ENCODE measurements at regions not wholly inside any gene's neighbourhood (a gene's known extent, or its start where the extent isn't known, plus 50 kb on each side); places are given as distances from the start of the nearest gene placed in this dataset.
"Not testable (repeated sequence)": the region's sequence is repeated elsewhere in the genome, so short reads cannot be mapped to it uniquely, and the experiment has no call there.

DNA sequence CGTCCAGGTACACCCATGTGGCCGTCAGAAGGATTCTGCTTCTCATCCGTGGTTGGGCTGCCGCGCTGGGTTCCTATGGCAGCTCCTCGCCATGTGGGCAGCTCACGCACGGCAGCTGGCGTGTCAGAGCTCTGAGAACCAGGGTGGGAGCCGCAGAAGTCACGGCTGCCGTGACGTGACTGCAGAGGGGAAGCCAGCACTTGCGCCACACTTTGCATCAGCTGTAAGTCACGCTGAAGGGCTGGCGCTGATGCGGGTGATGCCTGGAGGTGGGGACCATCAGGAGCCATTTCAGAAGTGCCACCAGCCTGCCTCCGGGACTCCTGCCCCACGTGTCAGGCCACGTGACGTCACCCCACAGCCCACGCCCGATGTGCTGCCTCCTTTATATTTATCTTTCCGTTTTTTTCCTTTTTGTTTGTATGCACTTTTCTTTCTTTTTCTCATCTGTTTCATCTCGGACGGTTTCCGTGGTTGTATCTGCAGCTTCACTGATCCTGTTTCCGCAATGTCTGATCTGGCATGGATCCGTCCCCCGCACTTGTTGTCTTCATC, 133.2 kb downstream of the IGLL1 start:
- Histone ChIP-seq H3K4me2 (ENCODE audit: low read depth, low read length, poor library complexity, severe bottlenecking) (no peak overlapping the region), H3K4me3 (ENCODE audit: low read length) (no peak overlapping the region), H3K9me3 (ENCODE audit: low read length) (no peaks in the 10 kb centered on the region)

DNA sequence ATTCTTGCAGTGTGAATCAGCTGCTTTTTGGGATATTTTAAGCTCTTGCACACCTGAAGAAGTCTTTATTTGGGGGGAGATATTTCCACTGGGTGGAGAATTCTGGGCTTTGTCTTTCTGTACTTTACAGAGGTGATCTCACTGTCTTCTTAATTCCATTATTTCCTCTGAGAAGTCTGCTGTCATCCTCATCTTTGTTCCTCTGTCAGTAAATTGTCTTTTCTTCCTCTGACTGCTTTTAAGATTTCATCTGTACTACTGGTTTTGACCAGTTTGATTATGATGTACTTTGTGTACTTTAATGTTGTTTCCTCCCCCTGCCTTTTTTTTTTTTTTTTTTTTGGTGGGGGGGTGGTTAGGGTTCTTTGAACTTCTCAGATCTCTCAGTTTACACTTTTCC, 133.9 kb downstream of the IGLL1 start:
- H3K9me2 ChIP-seq (replicated peaks; ENCODE audit: insufficient read depth, low read length); H3K9ac ChIP-seq (ENCODE audit: low read length); H3K9me3 ChIP-seq (ENCODE audit: low read length); H3K79me2 ChIP-seq (ENCODE audit: low read length); H3K4me2 ChIP-seq (ENCODE audit: low read depth, low read length, poor library complexity, severe bottlenecking); H3K4me3 ChIP-seq (ENCODE audit: low read length); H3K27me3 ChIP-seq (ENCODE audit: low read length); H3K36me3 ChIP-seq (ENCODE audit: insufficient read depth, low read length); H4K20me1 ChIP-seq (ENCODE audit: insufficient read depth, low read depth, low read length); H3K27ac ChIP-seq (ENCODE audit: low read length); H3K4me1 ChIP-seq (ENCODE audit: low read length); H2AFZ ChIP-seq (ENCODE audit: low read length); DNase-seq: not testable (repeated sequence)

More for the DNA sequence above, 133.2 kb downstream of the IGLL1 start:
- H3K4me1 ChIP-seq (ENCODE audit: low read length), result no peaks in the 10 kb centered on the region
- H2AFZ ChIP-seq (ENCODE audit: low read length), result no peak overlapping the region
- H3K27me3 ChIP-seq (ENCODE audit: low read length), result no peaks in the 10 kb centered on the region
- no peak overlapping the region for H3K27ac ChIP-seq (ENCODE audit: low read length)
- H3K36me3 ChIP-seq (ENCODE audit: insufficient read depth, low read length), result no peaks in the 10 kb centered on the region
- no peak overlapping the region for H3K9ac ChIP-seq (ENCODE audit: low read length)
- DNase-seq, result no peak
- no peaks in the 10 kb centered on the region for H3K79me2 ChIP-seq (ENCODE audit: low read length)
- H4K20me1 ChIP-seq (ENCODE audit: insufficient read depth, low read depth, low read length), result no peaks in the 10 kb centered on the region
- no peaks in the 10 kb centered on the region for H3K9me2 ChIP-seq (replicated peaks; ENCODE audit: insufficient read depth, low read length)

DNA sequence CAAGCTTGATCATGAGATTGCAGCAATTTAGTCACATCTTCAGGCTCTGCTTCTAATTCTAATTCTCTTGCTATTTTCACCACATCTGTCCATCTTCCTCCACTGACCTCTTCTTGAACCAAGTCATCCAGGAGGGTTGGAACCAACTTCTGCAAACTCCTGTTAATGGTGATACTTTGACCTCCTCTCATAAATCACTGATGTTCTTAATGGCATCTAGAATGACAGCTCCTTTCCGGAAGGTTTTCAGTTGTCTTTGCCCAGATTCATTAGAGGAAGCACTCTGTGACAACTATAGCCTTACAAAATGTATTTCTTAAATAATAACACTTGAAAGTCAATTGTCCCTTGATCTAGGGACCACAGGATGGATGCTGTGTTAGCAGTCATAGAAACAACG, 136.2 kb downstream of the IGLL1 start:
- not testable (repeated sequence) for H3K9ac ChIP-seq (ENCODE audit: low read length); H2AFZ ChIP-seq (ENCODE audit: low read length); H3K27ac ChIP-seq (ENCODE audit: low read length); H3K79me2 ChIP-seq (ENCODE audit: low read length); H3K36me3 ChIP-seq (ENCODE audit: insufficient read depth, low read length); H3K4me1 ChIP-seq (ENCODE audit: low read length); H3K4me3 ChIP-seq (ENCODE audit: low read length); H4K20me1 ChIP-seq (ENCODE audit: insufficient read depth, low read depth, low read length); H3K9me3 ChIP-seq (ENCODE audit: low read length); H3K4me2 ChIP-seq (ENCODE audit: low read depth, low read length, poor library complexity, severe bottlenecking); DNase-seq; H3K9me2 ChIP-seq (replicated peaks; ENCODE audit: insufficient read depth, low read length); H3K27me3 ChIP-seq (ENCODE audit: low read length)

DNA sequence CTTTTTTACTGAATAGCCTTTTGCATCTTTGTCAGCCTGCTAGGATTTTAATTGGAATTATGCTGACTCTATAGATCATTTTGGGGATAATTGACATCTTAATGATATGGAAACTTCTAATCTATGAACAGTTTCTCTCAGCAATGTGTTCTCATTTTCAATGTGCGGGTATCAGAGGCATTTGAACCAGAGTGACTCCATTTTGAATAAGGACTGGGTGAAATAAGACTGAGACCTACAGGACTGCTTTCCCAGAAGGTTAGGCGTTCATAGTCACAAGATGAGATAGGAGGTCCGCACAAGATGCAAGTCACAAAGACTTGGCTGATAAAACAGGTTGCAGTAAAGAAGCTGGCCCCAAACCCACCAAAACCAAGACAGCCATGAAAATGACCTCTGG, 140.5 kb downstream of the IGLL1 start:
- H3K9me2 ChIP-seq (replicated peaks; ENCODE audit: insufficient read depth, low read length), result not testable (repeated sequence)

DNA sequence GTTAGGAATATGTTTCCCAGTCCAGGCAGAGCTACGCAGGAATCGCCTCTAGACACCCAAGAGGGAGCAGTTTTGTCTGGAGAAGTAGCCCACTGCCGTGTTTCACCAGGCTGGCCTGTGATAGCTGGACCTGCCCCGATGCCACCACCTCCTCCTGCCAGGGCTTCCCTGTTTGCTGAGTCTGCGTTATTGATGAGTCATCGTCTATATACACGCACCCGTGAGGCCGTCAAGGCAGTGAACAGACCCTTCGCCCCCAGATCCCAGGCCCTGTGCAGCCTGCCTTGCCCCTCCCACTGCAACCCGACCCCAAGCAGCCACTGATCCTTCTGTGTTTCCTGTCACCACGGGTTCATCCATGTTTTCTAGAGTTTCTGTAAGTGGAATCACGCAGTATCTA, 141.9 kb downstream of the IGLL1 start:
- Histone ChIP-seq H3K9ac (ENCODE audit: low read length) (no peak overlapping the region), H3K36me3 (ENCODE audit: insufficient read depth, low read length) (no peaks in the 10 kb centered on the region), H3K4me1 (ENCODE audit: low read length) (peaks cover 11% of the 10 kb centered on the region), H3K9me2 (replicated peaks; ENCODE audit: insufficient read depth, low read length) (no peaks in the 10 kb centered on the region), H3K27ac (ENCODE audit: low read length) (no peak overlapping the region), H3K79me2 (ENCODE audit: low read length) (no peaks in the 10 kb centered on the region), H3K4me2 (ENCODE audit: low read depth, low read length, poor library complexity, severe bottlenecking) (no peak overlapping the region), H3K27me3 (ENCODE audit: low read length) (no peaks in the 10 kb centered on the region), H3K4me3 (ENCODE audit: low read length) (no peak overlapping the region), H4K20me1 (ENCODE audit: insufficient read depth, low read depth, low read length) (no peaks in the 10 kb centered on the region), H3K9me3 (ENCODE audit: low read length) (no peaks in the 10 kb centered on the region), H2AFZ (ENCODE audit: low read length) (no peak overlapping the region)
- no peak for DNase-seq

More for the DNA sequence above, 140.5 kb downstream of the IGLL1 start:
- H3K4me1 ChIP-seq (ENCODE audit: low read length); H4K20me1 ChIP-seq (ENCODE audit: insufficient read depth, low read depth, low read length); H3K4me3 ChIP-seq (ENCODE audit: low read length); H3K4me2 ChIP-seq (ENCODE audit: low read depth, low read length, poor library complexity, severe bottlenecking); DNase-seq; H3K27me3 ChIP-seq (ENCODE audit: low read length); H3K9me3 ChIP-seq (ENCODE audit: low read length); H3K27ac ChIP-seq (ENCODE audit: low read length); H3K36me3 ChIP-seq (ENCODE audit: insufficient read depth, low read length); H2AFZ ChIP-seq (ENCODE audit: low read length); H3K79me2 ChIP-seq (ENCODE audit: low read length); H3K9ac ChIP-seq (ENCODE audit: low read length): not testable (repeated sequence)

DNA sequence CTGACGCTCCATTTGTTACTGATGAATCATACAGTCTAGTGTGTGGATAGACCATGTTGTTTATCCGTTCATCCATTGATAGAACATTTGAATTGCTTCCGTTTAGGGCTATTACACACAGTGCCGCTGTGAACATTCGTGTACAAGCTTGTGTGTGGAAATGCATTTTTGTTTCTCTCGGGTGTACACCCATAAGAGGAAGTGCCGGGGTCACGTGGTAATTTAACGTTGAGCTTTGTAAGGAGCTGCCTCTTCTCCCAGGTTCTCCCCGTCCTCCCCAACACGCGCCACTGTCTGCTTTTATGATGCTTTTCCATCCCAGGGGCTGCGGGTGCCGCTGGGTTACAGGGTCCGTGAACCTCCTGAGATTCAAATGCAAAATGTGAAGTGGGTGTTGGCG, 142.3 kb downstream of the IGLL1 start:
- no peak for DNase-seq
- H3K36me3 ChIP-seq (ENCODE audit: insufficient read depth, low read length), result no peaks in the 10 kb centered on the region
- no peaks in the 10 kb centered on the region for H3K27me3 ChIP-seq (ENCODE audit: low read length)
- H3K4me3 ChIP-seq (ENCODE audit: low read length), result no peak overlapping the region
- H3K4me1 ChIP-seq (ENCODE audit: low read length), result peaks cover 16% of the 10 kb centered on the region
- no peak overlapping the region for H3K9ac ChIP-seq (ENCODE audit: low read length)
- H3K79me2 ChIP-seq (ENCODE audit: low read length), result no peaks in the 10 kb centered on the region
- no peak overlapping the region for H3K27ac ChIP-seq (ENCODE audit: low read length)
- H2AFZ ChIP-seq (ENCODE audit: low read length), result no peak overlapping the region
- H3K4me2 ChIP-seq (ENCODE audit: low read depth, low read length, poor library complexity, severe bottlenecking), result no peak overlapping the region
- no peaks in the 10 kb centered on the region for H3K9me2 ChIP-seq (replicated peaks; ENCODE audit: insufficient read depth, low read length)
- no peaks in the 10 kb centered on the region for H4K20me1 ChIP-seq (ENCODE audit: insufficient read depth, low read depth, low read length)
- no peaks in the 10 kb centered on the region for H3K9me3 ChIP-seq (ENCODE audit: low read length)

DNA sequence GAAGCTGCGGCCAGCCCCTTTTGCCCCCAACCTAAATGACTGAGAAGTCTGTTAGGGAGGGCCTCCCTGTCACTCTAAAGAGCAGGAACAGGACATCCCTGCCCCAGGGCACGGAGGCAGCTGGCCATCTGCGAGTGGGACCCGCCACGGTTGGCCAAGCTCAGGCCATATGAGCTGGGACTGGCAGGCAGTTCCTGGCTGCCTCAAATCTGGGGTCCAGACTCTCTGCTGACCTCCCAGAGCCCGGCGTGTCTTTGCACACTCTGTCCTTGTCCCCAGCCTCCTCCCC, 143.0 kb downstream of the IGLL1 start:
- not testable (repeated sequence) for H3K4me2 ChIP-seq (ENCODE audit: low read depth, low read length, poor library complexity, severe bottlenecking); H3K4me3 ChIP-seq (ENCODE audit: low read length); H3K9ac ChIP-seq (ENCODE audit: low read length); DNase-seq; H4K20me1 ChIP-seq (ENCODE audit: insufficient read depth, low read depth, low read length); H3K79me2 ChIP-seq (ENCODE audit: low read length); H3K9me2 ChIP-seq (replicated peaks; ENCODE audit: insufficient read depth, low read length); H3K27me3 ChIP-seq (ENCODE audit: low read length); H3K36me3 ChIP-seq (ENCODE audit: insufficient read depth, low read length); H2AFZ ChIP-seq (ENCODE audit: low read length); H3K27ac ChIP-seq (ENCODE audit: low read length); H3K9me3 ChIP-seq (ENCODE audit: low read length)
- peaks cover 19% of the 10 kb centered on the region for H3K4me1 ChIP-seq (ENCODE audit: low read length)

DNA sequence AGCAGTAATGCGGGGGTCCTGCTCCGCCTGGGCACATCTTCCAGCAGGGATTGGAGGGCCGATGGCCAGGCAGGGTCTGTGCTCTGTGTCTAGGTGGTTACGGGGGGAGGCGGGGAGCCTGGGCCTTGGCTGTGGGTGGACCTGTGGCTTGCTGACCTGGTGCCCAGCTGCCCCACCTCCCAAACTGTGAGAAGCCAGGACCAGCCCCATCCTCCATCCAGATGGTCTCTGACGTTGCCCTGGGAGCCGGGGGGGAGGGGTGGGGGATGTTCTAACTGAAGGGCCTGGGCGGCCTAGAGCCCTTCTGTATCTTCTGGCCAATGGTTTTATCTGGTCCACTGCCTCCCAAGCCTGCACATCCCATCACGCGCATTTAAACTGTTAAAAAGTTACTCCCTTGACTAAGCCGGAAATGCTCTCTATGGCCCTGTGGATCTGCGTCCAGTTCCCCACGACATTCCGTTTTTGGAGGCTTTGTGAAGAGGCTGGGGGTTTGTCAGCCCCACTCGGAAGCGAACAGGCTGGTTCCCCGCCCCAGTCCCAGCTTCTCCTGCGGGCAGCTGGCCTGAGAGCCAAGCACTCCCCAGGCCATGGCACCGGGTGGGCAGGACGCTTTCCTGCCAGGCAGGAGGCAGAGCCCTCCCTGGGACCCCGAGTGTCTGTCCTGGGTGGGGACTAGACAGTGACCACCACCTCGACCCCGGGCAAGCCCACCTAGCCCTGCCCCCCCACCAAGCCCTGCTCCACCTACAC, 143.6 kb downstream of the IGLL1 start:
- DNase-seq, result not testable (repeated sequence)

GRCh38 chr22:23435186-23435585, 144.9 kb downstream of the IGLL1 start:
- not testable (repeated sequence) for H3K9me3 ChIP-seq (ENCODE audit: low read length); H3K4me2 ChIP-seq (ENCODE audit: low read depth, low read length, poor library complexity, severe bottlenecking); H3K27me3 ChIP-seq (ENCODE audit: low read length); H3K36me3 ChIP-seq (ENCODE audit: insufficient read depth, low read length); H3K27ac ChIP-seq (ENCODE audit: low read length); H3K9me2 ChIP-seq (replicated peaks; ENCODE audit: insufficient read depth, low read length); H4K20me1 ChIP-seq (ENCODE audit: insufficient read depth, low read depth, low read length); H2AFZ ChIP-seq (ENCODE audit: low read length); DNase-seq; H3K4me3 ChIP-seq (ENCODE audit: low read length); H3K9ac ChIP-seq (ENCODE audit: low read length); H3K79me2 ChIP-seq (ENCODE audit: low read length)
- peaks cover 19% of the 10 kb centered on the region for H3K4me1 ChIP-seq (ENCODE audit: low read length)

More for the DNA sequence above, 143.6 kb downstream of the IGLL1 start:
- not testable (repeated sequence) for H3K9me3 ChIP-seq (ENCODE audit: low read length); H2AFZ ChIP-seq (ENCODE audit: low read length); H3K9me2 ChIP-seq (replicated peaks; ENCODE audit: insufficient read depth, low read length); H3K27me3 ChIP-seq (ENCODE audit: low read length); H3K4me2 ChIP-seq (ENCODE audit: low read depth, low read length, poor library complexity, severe bottlenecking); H3K4me3 ChIP-seq (ENCODE audit: low read length); H3K9ac ChIP-seq (ENCODE audit: low read length); H4K20me1 ChIP-seq (ENCODE audit: insufficient read depth, low read depth, low read length); H3K27ac ChIP-seq (ENCODE audit: low read length); H3K36me3 ChIP-seq (ENCODE audit: insufficient read depth, low read length); H3K79me2 ChIP-seq (ENCODE audit: low read length)
- H3K4me1 ChIP-seq (ENCODE audit: low read length), result peaks cover 19% of the 10 kb centered on the region
